B cell (primary cell): ENCODE measurements at regions not wholly inside any gene's neighbourhood (a gene's known extent, or its start where the extent isn't known, plus 50 kb on each side); places are given as distances from the start of the nearest gene placed in this dataset.

Experiments used
- ATAC-seq: fragments of 200-7000 bp; cut with Tn5 transposase; one replicate; pipeline ENCODE4 v1.10.0; 2021; ENCODE audit warnings: low read depth, mild to moderate bottlenecking, moderate number of reproducible peaks, moderate library complexity
- CTCF ChIA-PET: fragments of 350-600 bp; sonication (Branson Sonifier 250); formaldehyde crosslinking; loops from one replicate; lab custom pipeline; 2021; ENCODE audit warnings: antibody characterized with exemption, inconsistent platforms; lab: Charles Lee
- POLR2A ChIA-PET: fragments of 350-600 bp; sonication (Branson Sonifier 250); formaldehyde crosslinking; loops from one replicate; lab custom pipeline; 2021; ENCODE audit warnings: antibody characterized with exemption; lab: Charles Lee
- DNase-seq: peaks from one replicate; pipeline ENCODE4 v3.0.0; 2013
- H2AFZ ChIP-seq: 2 replicates; pipeline ENCODE4 v1.6.1; 2012; ENCODE audit warnings: mild to moderate bottlenecking, low read depth, low read length; ENCODE audit not compliant: insufficient read depth, poor library complexity, severe bottlenecking
- H3K27ac ChIP-seq, 2 donors: 1 replicate in 1 of 2; 2 replicates in 1 of 2; pipeline ENCODE4 v1.5.1; 2012 to 2013; ENCODE audit warnings: low read length in 2 of 2, mild to moderate bottlenecking in 2 of 2, moderate library complexity in 1 of 2
- H3K27me3 ChIP-seq, 4 experiments: fragments of 200-600 bp in 1 of 4; sonication (generic) in 1 of 4; replicated peaks in 1 of 4; 1 replicate in 2 of 4; 2 replicates in 2 of 4; pipeline versions ENCODE4 v1.6.1 to v1.7.0; 2013 to 2016; ENCODE audit warnings: low read length in 3 of 4, mild to moderate bottlenecking in 2 of 4, mixed read lengths in 1 of 4, moderate library complexity in 1 of 4; ENCODE audit not compliant: insufficient read depth in 4 of 4, control insufficient read depth in 3 of 4; ENCODE audit errors: control extremely low read depth in 1 of 4
- H3K36me3 ChIP-seq, 2 experiments: replicated peaks in 1 of 2; 1 replicate in 1 of 2; 2 replicates in 1 of 2; pipeline versions ENCODE4 v1.6.1 to v1.7.1; 2013; ENCODE audit warnings: low read length in 1 of 2; ENCODE audit not compliant: insufficient read depth in 2 of 2, control insufficient read depth in 1 of 2; ENCODE audit errors: control extremely low read depth in 1 of 2, extremely low read depth in 1 of 2
- H3K4me1 ChIP-seq, 2 donors: fragments of 200-600 bp in 1 of 2; sonication (generic) in 1 of 2; 1 replicate in 1 of 2; 2 replicates in 1 of 2; pipeline versions ENCODE4 v1.5.1 to v1.6.1; 2013 to 2017; ENCODE audit warnings: low read length in 2 of 2; ENCODE audit not compliant: control insufficient read depth in 2 of 2, insufficient read depth in 2 of 2
- H3K4me2 ChIP-seq: replicated peaks from 2 replicates; pipeline ENCODE3; 2012; ENCODE audit warnings: mild to moderate bottlenecking, low read depth, low read length; ENCODE audit not compliant: poor library complexity, severe bottlenecking
- H3K4me3 ChIP-seq, 5 experiments: fragments of 200-600 bp in 1 of 5; sonication (generic) in 1 of 5; 1 replicate in 3 of 5; 2 replicates in 2 of 5; pipeline versions ENCODE4 v1.5.1 to v1.7.0; 2011 to 2016; ENCODE audit warnings: low read length in 4 of 5, mild to moderate bottlenecking in 4 of 5, low read depth in 2 of 5, control low read depth in 1 of 5, moderate library complexity in 1 of 5; ENCODE audit not compliant: insufficient read depth in 1 of 5; ENCODE audit errors: control extremely low read depth in 1 of 5, extremely low read depth in 1 of 5
- H3K79me2 ChIP-seq: fragments of 200-600 bp; sonication (generic); one replicate; pipeline ENCODE4 v1.6.0; 2016; ENCODE audit warnings: low read length; ENCODE audit not compliant: control insufficient read depth, insufficient read depth
- H3K9ac ChIP-seq: fragments of 200-600 bp; sonication (generic); 2 replicates; pipeline ENCODE4 v1.6.1; 2017; ENCODE audit warnings: mild to moderate bottlenecking, low read length, moderate library complexity
- H3K9me3 ChIP-seq, 3 donors: one replicate each; pipeline versions ENCODE4 v1.6.1 to v1.7.1; 2013; ENCODE audit warnings: low read length in 2 of 3; ENCODE audit not compliant: control insufficient read depth in 2 of 3, insufficient read depth in 1 of 3; ENCODE audit errors: control extremely low read depth in 1 of 3
- H4K20me1 ChIP-seq: 2 replicates; pipeline ENCODE4 v1.6.0; 2012; ENCODE audit warnings: mild to moderate bottlenecking, low read length; ENCODE audit not compliant: insufficient read depth, control insufficient read depth, poor library complexity, severe bottlenecking
- H3K27ac Mint-ChIP-seq: one replicate; pipeline ENCODE4 v1.8.0; 2021; ENCODE audit warnings: mixed read lengths
- H3K27me3 Mint-ChIP-seq: one replicate; pipeline ENCODE4 v1.8.0; 2021; ENCODE audit warnings: mixed read lengths
- H3K4me1 Mint-ChIP-seq: one replicate; pipeline ENCODE4 v1.8.0; 2021; ENCODE audit warnings: mixed read lengths
- H3K4me3 Mint-ChIP-seq: one replicate; pipeline ENCODE4 v1.8.0; 2021; ENCODE audit warnings: mixed read lengths
- H3K9me3 Mint-ChIP-seq: one replicate; pipeline ENCODE4 v1.8.0; 2022; ENCODE audit warnings: mixed read lengths; ENCODE audit not compliant: insufficient read depth
- EZH2 ChIP-seq: IDR thresholded peaks from 2 replicates; pipeline ENCODE4 v1.6.1; 2012; ENCODE audit warnings: borderline replicate concordance, low read depth, mild to moderate bottlenecking, moderate library complexity, low read length; ENCODE audit not compliant: insufficient read depth, poor library complexity, severe bottlenecking
- WGBS: methylation state at CpG from one replicate; pipeline ENCODE4 v1.1.5; 2013; ENCODE audit warnings: missing lambda C conversion rate; ENCODE audit not compliant: insufficient coverage; 5-methylcytosine and 5-hydroxymethylcytosine counted together
- intact Hi-C: fragments of 100-400 bp; cut with micrococcal nuclease; formaldehyde crosslinking; loops from one replicate; pipeline ENCODE4 v1.10.0; 2022
- TF ChIP-seq, protein P1 (sequence below): fragments of 200-600 bp; IDR thresholded peaks from one replicate; pipeline ENCODE4 v1.8.0; 2022; ENCODE audit warnings: antibody characterized with exemption, mild to moderate bottlenecking

DNA sequence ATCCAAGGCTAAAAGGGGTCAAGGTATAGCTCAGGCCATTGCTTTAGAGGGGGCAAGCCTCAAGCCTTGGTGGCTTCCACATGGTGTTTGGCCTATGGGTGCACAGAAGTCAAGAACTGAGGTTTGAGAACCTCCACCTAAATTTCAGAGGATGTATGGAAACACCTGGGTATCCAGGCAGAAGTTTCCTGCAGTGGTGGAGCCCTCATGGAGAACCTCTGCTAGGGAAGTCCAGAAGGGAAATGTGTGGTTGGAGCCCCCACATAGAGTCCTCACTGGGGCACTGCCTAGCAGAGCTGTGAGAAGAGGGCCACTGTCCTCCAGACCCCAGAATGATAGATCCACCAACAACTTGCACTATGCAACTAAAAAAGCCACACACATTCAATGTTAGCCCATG is 678.7 kb upstream of the ADGRB3 start:
- ChIA-PET POLR2A (no interaction called here), CTCF (no interaction called here)
- Histone ChIP-seq H3K9me3 (peaks cover 0 to 13% (median 9%) of the 10 kb centered on the region in 3 donors), H3K27ac (no peak overlapping the region), H3K9ac (no peak overlapping the region), H3K4me2 (no peak overlapping the region), H3K36me3 (no peaks in the 10 kb centered on the region), H4K20me1 (no peaks in the 10 kb centered on the region), H3K27me3 (no peaks in the 10 kb centered on the region), H2AFZ (no peak overlapping the region), H3K4me3 (no peak overlapping the region), H3K4me1 (no peaks in the 10 kb centered on the region), H3K79me2 (no peaks in the 10 kb centered on the region)
- no peak overlapping the region for H3K4me3 Mint-ChIP-seq
- no peaks in the 10 kb centered on the region for H3K4me1 Mint-ChIP-seq
- DNase-seq = no peak
- H3K27ac Mint-ChIP-seq = no peak overlapping the region
- no peak for ATAC-seq
- no peak for TF ChIP-seq EZH2
- TF ChIP-seq, protein P1, sequence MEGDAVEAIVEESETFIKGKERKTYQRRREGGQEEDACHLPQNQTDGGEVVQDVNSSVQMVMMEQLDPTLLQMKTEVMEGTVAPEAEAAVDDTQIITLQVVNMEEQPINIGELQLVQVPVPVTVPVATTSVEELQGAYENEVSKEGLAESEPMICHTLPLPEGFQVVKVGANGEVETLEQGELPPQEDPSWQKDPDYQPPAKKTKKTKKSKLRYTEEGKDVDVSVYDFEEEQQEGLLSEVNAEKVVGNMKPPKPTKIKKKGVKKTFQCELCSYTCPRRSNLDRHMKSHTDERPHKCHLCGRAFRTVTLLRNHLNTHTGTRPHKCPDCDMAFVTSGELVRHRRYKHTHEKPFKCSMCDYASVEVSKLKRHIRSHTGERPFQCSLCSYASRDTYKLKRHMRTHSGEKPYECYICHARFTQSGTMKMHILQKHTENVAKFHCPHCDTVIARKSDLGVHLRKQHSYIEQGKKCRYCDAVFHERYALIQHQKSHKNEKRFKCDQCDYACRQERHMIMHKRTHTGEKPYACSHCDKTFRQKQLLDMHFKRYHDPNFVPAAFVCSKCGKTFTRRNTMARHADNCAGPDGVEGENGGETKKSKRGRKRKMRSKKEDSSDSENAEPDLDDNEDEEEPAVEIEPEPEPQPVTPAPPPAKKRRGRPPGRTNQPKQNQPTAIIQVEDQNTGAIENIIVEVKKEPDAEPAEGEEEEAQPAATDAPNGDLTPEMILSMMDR = no peak
- intact Hi-C loops = no loop called here
- no peaks in the 10 kb centered on the region for H3K27me3 Mint-ChIP-seq
- no peaks in the 10 kb centered on the region for H3K9me3 Mint-ChIP-seq

DNA sequence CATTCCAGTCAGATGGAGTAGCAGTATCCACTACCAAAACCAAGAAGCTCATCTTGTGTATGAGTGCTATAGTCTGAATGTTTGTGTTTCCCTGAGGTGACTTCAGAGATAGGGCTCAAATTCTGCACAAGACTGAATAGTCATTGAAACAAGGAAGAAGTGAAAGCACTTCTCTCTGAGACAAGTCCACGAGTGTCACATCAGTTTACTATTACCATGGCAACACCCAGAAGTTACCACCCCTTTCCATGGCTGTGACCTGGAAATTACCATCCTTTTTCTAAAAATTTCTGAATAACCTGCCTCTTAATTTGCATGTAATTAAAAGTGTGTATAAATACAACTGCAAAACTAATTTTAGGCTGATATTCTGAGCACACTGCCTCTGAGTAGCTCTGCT is 682.1 kb upstream of the ADGRB3 start:
- ATAC-seq = no peak

More for the DNA sequence above, 682.1 kb upstream of the ADGRB3 start:
- WGBS = no CpG with 5 or more reads among the region's 1 CpG
- H3K9me3 ChIP-seq = peaks cover 0 to 13% (median 9%) of the 10 kb centered on the region in 3 donors
- H4K20me1 ChIP-seq = no peaks in the 10 kb centered on the region
- no peaks in the 10 kb centered on the region for H3K79me2 ChIP-seq
- H2AFZ ChIP-seq = no peak overlapping the region
- intact Hi-C loops = no loop called here
- H3K9ac ChIP-seq = no peak overlapping the region
- H3K4me1 Mint-ChIP-seq = no peaks in the 10 kb centered on the region
- H3K9me3 Mint-ChIP-seq = no peaks in the 10 kb centered on the region
- TF ChIP-seq, protein P1 = no peak
- no peak for TF ChIP-seq EZH2
- POLR2A ChIA-PET = no interaction called here
- no peak overlapping the region for H3K4me3 ChIP-seq
- no peak overlapping the region for H3K4me2 ChIP-seq
- no peak overlapping the region for H3K27ac Mint-ChIP-seq
- no peaks in the 10 kb centered on the region for H3K27me3 Mint-ChIP-seq
- no peak overlapping the region for H3K27ac ChIP-seq
- no peak overlapping the region for H3K4me3 Mint-ChIP-seq
- no peak for DNase-seq
- CTCF ChIA-PET = no interaction called here
- no peaks in the 10 kb centered on the region for H3K4me1 ChIP-seq
- no peaks in the 10 kb centered on the region for H3K27me3 ChIP-seq
- H3K36me3 ChIP-seq = no peaks in the 10 kb centered on the region
